HFF-Myc (cell line): ENCODE measurements at regions not wholly inside any gene's neighbourhood (a gene's known extent, or its start where the extent isn't known, plus 50 kb on each side); places are given as distances from the start of the nearest gene placed in this dataset.

Experiments used
- DNase-seq: peaks from one replicate; pipeline ENCODE4 v3.0.0-alpha.2; 2011; ENCODE audit warnings: low read depth; ENCODE audit errors: extremely low read depth
- H3K4me3 ChIP-seq: replicated peaks from 2 replicates; pipeline ENCODE4 v1.5.1; 2011; ENCODE audit warnings: low read depth, mild to moderate bottlenecking, control low read depth, low read length
- TF ChIP-seq, protein P1 (sequence below): IDR thresholded peaks from 2 replicates; pipeline ENCODE4 v1.5.1; 2012; ENCODE audit warnings: mild to moderate bottlenecking, low read depth, low read length, control low read depth; ENCODE audit errors: missing control alignments

- no peak for DNase-seq
- no peak overlapping the region for H3K4me3 ChIP-seq
- TF ChIP-seq, protein P1, sequence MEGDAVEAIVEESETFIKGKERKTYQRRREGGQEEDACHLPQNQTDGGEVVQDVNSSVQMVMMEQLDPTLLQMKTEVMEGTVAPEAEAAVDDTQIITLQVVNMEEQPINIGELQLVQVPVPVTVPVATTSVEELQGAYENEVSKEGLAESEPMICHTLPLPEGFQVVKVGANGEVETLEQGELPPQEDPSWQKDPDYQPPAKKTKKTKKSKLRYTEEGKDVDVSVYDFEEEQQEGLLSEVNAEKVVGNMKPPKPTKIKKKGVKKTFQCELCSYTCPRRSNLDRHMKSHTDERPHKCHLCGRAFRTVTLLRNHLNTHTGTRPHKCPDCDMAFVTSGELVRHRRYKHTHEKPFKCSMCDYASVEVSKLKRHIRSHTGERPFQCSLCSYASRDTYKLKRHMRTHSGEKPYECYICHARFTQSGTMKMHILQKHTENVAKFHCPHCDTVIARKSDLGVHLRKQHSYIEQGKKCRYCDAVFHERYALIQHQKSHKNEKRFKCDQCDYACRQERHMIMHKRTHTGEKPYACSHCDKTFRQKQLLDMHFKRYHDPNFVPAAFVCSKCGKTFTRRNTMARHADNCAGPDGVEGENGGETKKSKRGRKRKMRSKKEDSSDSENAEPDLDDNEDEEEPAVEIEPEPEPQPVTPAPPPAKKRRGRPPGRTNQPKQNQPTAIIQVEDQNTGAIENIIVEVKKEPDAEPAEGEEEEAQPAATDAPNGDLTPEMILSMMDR: no peak
These were observed 289.9 kb upstream of the KITLG start for GRCh38 chr12:88870000-88870737.

GRCh38 chr12:88868050-88868449, 287.8 kb upstream of the KITLG start:
- no peak for DNase-seq
- TF ChIP-seq, protein P1: no peak
- no peak overlapping the region for H3K4me3 ChIP-seq

DNA sequence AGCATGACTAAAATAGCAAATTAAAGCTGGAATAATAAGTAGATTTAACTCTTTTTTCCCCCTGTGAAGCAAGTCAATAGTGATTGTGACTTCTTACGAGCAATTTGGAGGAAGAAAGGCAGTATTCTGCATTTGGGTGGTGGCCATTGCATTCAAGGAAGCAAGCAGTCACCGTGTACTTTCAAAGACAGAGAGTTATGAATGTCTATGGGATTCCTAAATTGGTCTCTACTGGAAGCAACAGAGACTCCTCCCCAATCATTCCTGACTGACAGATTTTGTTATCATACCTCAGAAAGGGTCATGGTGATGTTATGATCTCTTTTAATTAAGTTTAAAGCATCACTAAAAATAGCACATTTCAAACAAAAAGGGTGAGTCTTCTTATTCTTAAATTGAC, 287.2 kb upstream of the KITLG start:
- DNase-seq: no peak
- TF ChIP-seq, protein P1: no peak

DNA sequence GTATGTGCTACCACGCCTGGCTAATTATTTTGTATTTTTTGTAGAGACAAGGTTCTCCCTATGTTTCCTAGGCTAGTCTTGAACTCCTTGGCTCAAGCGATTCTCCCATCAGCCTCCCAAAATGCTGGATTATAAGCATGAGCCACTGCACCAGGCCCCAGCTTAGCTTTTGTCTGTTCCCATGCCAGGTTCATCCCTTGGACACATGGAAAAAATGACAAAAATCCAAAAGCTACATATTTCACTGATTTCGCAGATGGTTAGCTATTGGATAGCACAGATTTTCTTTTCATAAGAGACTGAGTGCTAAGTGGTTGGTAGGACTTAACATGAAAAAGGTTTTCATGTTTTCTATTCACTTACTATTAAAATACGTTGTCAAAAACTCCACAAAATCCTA, 286.6 kb upstream of the KITLG start:
- TF ChIP-seq, protein P1: no peak
- DNase-seq: no peak
- no peak overlapping the region for H3K4me3 ChIP-seq

More for the DNA sequence above, 287.2 kb upstream of the KITLG start:
- H3K4me3 ChIP-seq: no peak overlapping the region

DNA sequence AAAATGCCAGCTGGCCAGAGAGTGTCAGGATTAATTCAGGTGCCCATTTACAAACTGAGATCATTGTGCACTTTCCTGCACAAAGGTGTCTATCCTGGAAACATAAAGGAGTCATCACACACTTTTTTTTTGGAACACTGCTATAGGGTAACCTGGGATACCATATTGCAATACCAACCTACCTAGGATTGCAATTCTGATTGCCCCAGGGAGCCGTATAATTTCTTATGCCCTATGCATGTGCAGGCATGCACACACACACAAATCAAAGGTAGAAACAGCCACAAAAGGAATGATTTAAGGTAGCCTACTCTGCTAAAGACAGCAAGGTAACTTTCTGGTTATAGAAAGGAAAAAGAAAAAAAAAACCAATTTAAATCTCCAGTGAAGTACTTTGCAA, 285.3 kb upstream of the KITLG start:
- DNase-seq: no peak
- TF ChIP-seq, protein P1: no peak
- no peak overlapping the region for H3K4me3 ChIP-seq

DNA sequence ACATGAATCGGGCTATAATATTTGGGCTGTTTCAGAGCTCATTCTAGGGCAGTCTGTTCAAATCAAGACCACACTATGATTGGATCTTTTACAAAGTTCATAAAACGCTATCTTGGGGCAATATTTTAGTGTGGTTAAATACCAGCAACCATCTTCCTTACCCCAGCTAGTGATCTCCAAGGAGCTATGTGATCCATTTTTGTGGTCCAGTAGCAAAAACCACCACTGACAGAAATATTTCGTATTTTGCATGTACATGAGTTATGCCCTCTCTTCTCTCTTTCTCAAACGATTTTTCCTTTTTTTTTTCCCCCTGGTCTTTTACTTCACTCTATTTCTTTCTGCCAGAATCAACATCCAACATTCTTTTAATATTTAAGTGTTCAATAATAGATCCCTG, 280.6 kb upstream of the KITLG start:
- no peak overlapping the region for H3K4me3 ChIP-seq
- TF ChIP-seq, protein P1: no peak
- no peak for DNase-seq

- H3K4me3 ChIP-seq: no peak overlapping the region
- DNase-seq: no peak
- TF ChIP-seq, protein P1: no peak
These were observed 275.9 kb upstream of the KITLG start for GRCh38 chr12:88856201-88856600.
